T-helper 22 cell (primary cell): ENCODE measurements at regions not wholly inside any gene's neighbourhood (a gene's known extent, or its start where the extent isn't known, plus 50 kb on each side); places are given as distances from the start of the nearest gene placed in this dataset.

ENCODE experiments used
- DNase-seq: peaks from one replicate; pipeline ENCODE4 v3.0.0-alpha.2; 2020; ENCODE audit warnings: low read depth

DNA sequence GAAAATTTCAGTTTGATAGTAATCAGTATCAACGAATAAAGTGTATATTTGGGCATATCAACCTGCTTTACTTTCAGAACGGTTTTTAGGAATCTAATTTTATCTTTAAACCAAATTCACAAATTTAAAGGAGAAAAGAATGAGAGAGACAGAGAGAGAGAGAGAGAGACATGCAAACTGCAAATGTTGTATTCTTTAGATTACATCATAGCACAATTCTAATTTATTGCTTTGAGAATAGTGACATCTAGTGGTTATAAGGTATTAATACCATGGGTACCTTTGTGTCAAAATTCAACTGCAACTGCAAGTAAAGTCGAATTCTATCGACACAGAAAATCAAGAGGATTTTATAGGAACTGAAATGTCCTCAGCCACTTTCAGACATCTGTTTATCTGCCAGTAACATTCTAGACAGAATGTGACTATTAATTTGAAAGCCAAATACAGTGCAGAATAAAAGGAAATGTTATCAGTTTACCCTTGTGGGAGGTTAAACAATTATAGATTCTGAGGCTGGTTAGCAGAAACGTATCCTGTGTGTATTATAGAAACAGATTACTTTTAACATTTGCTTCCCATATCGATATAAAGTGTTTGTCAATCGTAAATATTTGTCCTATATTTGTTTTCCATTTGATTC lies 529.8 kb upstream of the VRK2 start:
- no peak for DNase-seq

- no peak for DNase-seq
Measured at GRCh38 chr2:57523304-57523703, 523.3 kb upstream of the VRK2 start.

- DNase-seq = no peak
Measured at GRCh38 chr2:57527685-57528084, 518.9 kb upstream of the VRK2 start.

DNA sequence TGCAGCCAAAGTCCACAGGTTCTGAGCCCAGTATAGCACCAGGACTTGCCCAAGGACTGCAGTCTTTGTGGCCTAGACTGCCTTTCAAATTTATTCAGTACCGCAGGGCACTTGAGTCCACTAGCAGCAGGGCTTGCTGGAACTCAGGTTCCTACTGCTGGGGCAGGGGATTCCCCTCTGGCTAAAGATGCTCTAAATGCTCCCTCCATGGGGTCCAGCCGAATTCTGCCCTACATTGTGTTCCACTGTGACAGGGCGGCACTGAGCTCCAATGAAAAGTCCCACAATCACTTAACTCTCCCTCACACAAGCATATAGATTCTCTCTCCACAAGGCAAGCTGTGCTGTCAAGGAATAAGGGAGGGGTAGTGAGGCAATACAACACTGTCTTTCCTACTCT lies 518.1 kb upstream of the VRK2 start:
- no peak for DNase-seq

DNA sequence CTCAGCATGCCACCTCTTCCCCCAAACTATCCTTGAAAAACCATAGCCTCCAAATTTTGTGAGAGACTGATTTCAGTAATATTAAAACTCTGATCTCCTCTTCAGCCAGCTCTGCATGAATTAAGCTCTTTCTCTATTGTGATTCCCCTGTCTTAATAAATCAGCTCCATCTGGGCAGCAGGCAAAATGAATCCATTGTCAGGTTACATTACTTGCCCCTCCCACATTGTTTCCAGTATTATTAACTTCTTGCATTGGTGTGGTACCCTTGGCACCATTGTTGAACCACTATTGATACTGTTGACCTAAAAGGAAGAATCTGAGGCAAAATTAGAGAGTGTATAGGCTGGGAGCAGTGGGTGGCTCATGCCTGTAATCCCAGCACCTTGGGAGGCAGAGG lies 512.2 kb upstream of the VRK2 start:
- no peak for DNase-seq

GRCh38 chr2:57536535-57537231 lies 509.9 kb upstream of the VRK2 start:
- no peak for DNase-seq

GRCh38 chr2:57539761-57540160 lies 506.8 kb upstream of the VRK2 start:
- no peak for DNase-seq

- DNase-seq = no peak
Measured at GRCh38 chr2:57542081-57542480, 504.5 kb upstream of the VRK2 start.

GRCh38 chr2:57543211-57543610 lies 503.4 kb upstream of the VRK2 start:
- DNase-seq = no peak

- DNase-seq = no peak
Measured at GRCh38 chr2:57544624-57545023, 502.0 kb upstream of the VRK2 start.

DNA sequence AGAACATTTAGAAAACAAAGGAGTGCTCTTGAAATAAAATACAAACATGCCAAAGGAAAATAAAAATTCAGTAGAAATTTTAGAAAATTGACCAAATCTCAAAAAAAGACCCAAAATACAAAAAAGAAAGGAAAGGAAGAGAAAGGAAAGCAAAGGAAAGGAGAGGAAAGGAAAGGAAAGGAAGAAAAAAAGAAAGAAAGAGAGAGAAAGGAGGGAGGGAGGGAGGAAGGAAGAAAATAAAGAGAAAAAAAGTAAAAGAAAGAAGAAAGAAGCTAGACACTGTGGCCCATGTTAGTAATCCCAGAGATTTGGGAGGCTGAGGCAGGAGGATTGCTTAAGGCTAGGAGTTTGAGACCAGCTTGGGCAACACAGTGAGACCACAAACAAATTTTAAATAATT lies 500.1 kb upstream of the VRK2 start:
- no peak for DNase-seq

DNA sequence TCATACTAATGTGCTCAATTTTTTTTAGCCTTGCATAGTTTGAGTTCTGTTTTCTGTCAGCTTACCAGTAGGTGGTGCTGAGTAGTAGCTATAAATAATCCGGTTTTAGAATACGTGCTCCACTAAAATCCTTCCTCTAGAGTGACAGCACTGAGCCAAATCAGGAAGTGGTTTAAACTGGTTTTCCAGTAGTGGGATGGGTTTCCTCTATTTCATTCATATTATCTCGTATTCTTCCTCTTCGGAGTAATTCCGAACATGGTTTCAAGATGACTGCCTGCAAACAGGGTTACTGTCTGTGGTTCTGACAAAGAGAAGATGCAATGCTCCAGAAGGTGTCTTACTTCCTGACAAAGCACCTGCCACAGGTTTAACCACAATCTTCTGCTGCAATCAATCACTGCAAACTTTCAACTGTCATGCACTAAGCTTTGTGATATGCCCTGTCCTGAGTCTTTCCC lies 496.9 kb upstream of the VRK2 start:
- DNase-seq = no peak

GRCh38 chr2:57550912-57551311 lies 495.7 kb upstream of the VRK2 start:
- DNase-seq = no peak

- DNase-seq = no peak
Measured at GRCh38 chr2:57552885-57553284, 493.7 kb upstream of the VRK2 start.

DNA sequence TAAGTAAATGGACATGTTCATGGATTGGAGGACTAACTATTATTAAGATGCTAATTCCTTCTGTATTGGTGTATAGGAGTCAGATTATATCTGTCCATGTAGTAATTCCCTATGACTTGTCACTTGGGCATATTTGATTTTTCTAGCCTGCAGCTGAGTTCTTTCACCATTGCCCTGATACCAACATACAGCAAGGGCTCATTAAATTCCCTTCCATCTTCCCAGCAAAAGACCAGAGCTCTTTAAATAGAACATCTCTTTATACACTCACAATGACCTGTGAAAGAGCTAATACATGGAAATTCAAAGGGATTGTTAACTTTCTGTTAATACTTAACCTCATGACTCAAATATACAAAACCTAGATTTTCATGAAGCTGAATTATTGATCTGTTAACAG lies 492.3 kb upstream of the VRK2 start:
- DNase-seq = no peak

- no peak for DNase-seq
Measured at GRCh38 chr2:57558312-57558711, 488.3 kb upstream of the VRK2 start.

DNA sequence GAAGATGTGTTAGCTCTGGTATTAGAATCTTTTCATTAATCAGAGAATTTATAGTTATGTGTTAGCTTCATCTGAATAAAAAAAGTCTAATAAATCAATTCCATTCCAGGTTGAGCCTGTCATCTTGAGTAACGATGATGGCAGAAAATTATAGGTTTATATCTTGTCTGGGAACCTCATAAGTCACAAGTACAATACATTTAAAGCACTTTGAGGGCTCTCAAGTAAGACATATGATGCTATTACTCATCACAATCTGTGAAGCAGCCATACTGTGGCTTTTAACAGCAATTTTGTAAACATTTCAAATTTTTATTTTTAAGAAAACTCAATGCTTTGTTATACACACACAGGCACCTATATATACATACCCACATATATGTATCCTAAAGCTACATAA lies 484.1 kb upstream of the VRK2 start:
- DNase-seq = no peak

- DNase-seq = no peak
Measured at GRCh38 chr2:57563015-57563414, 483.6 kb upstream of the VRK2 start.

GRCh38 chr2:57567245-57567644 lies 479.4 kb upstream of the VRK2 start:
- no peak for DNase-seq

GRCh38 chr2:57569396-57569795 lies 477.2 kb upstream of the VRK2 start:
- no peak for DNase-seq

DNA sequence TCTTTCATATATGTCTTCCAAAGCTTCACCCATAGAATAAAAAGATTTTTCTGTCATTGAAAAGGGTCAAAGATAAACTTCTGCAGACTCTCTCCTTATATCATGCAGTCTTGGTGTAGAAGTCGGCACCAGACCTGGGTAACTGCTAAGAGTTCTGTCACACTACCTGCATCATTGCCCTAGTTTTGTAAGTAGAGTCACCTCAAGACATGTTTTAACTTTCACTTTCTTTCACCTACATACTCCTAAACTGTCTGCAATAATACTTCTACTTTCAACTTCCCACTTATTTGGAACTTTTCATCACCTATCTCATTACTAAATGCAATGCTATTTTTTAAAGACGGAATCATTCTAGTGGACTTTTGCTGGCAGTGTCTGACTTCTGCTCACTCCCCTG lies 475.6 kb upstream of the VRK2 start:
- no peak for DNase-seq

DNA sequence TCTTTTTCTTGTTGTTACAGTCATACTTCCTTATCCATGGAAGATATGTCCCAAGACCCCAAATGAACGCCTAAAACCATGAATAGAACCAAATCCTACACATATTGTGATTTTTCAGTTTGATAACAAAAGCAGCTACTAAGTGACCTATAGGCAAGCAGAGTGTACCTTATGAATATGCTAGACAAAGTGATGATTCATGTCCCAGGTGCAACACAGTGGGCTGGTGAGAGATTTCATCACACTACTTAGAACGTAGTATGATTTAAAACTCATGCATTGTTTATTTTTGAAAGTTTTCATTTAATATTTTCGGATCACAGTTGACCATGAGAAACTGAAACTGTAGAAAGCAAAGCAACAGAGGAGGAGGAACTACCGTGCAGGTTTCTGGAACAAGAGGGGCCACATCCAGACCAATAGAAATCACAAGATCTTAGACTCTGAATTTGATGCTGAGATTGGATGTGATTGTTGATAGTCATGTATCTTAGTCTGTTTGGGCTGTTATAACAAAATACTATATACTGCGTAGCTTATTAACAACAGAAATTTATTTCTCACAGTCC lies 470.8 kb upstream of the VRK2 start:
- DNase-seq = no peak

DNA sequence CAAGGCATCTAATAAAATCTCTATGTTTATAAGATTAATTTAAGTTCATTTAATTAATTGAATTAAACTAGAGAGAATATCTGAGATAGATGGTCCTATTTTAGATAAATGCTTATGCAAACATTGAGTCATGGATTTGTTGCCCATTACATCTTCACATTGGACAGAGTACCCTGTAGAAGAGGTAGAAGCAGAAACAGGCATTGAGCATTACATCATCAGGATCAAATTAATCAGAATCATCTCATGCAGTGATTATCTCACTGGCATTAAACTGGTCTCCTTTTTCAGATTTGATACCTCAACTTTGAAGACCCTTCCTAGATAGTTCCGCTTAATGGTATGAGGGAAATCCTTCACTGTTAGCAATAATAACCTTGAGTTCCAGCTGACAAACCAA lies 469.6 kb upstream of the VRK2 start:
- DNase-seq = no peak

DNA sequence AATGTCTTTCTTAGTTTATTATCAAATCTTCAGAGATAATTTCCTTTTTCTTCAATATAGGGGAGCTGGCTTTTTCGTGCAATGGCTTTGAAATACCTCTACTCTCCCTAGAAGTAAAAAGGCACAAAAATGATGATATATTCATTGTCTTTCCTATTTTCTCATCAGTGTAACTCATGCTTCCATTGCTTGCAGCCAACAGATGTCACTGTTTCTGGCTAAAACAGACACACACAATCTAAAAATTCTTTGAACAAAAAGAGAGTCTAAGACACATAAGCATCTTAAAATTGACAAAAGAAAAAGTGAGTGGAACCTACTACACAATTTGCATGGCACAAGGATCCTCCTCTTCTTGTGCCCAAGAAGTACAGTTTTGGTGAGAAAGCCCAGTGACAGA lies 448.7 kb upstream of the VRK2 start:
- DNase-seq = no peak
